Lower lobe of right lung (tissue), 2 donors: ENCODE measurements at regions not wholly inside any gene's neighbourhood (a gene's known extent, or its start where the extent isn't known, plus 50 kb on each side); places are given as distances from the start of the nearest gene placed in this dataset.

Experiments used
- ATAC-seq, 2 donors: fragments of 200-7000 bp; cut with Tn5 transposase; one replicate each; pipeline ENCODE4 v1.9.1; 2020 to 2022; ENCODE audit warnings: mild to moderate bottlenecking in 2 of 2, moderate library complexity in 2 of 2
- DNase-seq: peaks from one replicate; pipeline ENCODE4 v3.0.0-alpha.2; 2020
- H3K27ac ChIP-seq: fragments of 200-600 bp; one replicate; pipeline ENCODE4 v1.8.0; 2022
- H3K27me3 ChIP-seq: fragments of 200-600 bp; one replicate; pipeline ENCODE4 v1.8.0; 2022; ENCODE audit warnings: low read depth
- H3K36me3 ChIP-seq: fragments of 200-600 bp; one replicate; pipeline ENCODE4 v1.8.0; 2022; ENCODE audit warnings: mild to moderate bottlenecking
- H3K4me1 ChIP-seq: fragments of 200-600 bp; one replicate; pipeline ENCODE4 v1.8.0; 2022
- H3K4me3 ChIP-seq: fragments of 200-600 bp; one replicate; pipeline ENCODE4 v1.8.0; 2022; ENCODE audit warnings: mild to moderate bottlenecking
- H3K9me3 ChIP-seq: fragments of 200-600 bp; one replicate; pipeline ENCODE4 v1.8.0; 2022
- CTCF ChIP-seq: fragments of 200-600 bp; IDR thresholded peaks from one replicate; pipeline ENCODE4 v1.8.0; 2022; ENCODE audit warnings: antibody characterized with exemption, mild to moderate bottlenecking
- intact Hi-C: fragments of 100-400 bp; cut with DNase I; formaldehyde crosslinking; loops from one replicate; pipeline ENCODE4 v1.11.0; 2022
- donor health status: DM: no; HTN: yes; CAD: no; lungs with severe emphysema.

GRCh38 chr7:36044101-36044892 is 108.8 kb upstream of the EEPD1 start:
- intact Hi-C loops = no loop called here
- H3K36me3 ChIP-seq = no peaks in the 10 kb centered on the region
- no peaks in the 10 kb centered on the region for H3K27me3 ChIP-seq
- DNase-seq (no peak), ATAC-seq (no peak)
- no peak overlapping the region for H3K4me3 ChIP-seq
- peak overlapping the region; percentile 54 for H3K27ac ChIP-seq
- peaks cover 78% of the 10 kb centered on the region for H3K4me1 ChIP-seq
- no peaks in the 10 kb centered on the region for H3K9me3 ChIP-seq
- TF ChIP-seq CTCF = no peak

GRCh38 chr7:36045326-36045725 is 107.7 kb upstream of the EEPD1 start:
- Histone ChIP-seq H3K9me3 (no peaks in the 10 kb centered on the region), H3K36me3 (no peaks in the 10 kb centered on the region), H3K4me3 (no peak overlapping the region), H3K4me1 (peaks cover 67% of the 10 kb centered on the region), H3K27ac (peak overlapping the region; percentile 54), H3K27me3 (no peaks in the 10 kb centered on the region)
- ATAC-seq (peak; percentile 34 to 51), DNase-seq (no peak)
- no peak for TF ChIP-seq CTCF
- intact Hi-C loops = no loop called here

GRCh38 chr7:36045830-36046341 is 107.2 kb upstream of the EEPD1 start:
- ATAC-seq = no peak

GRCh38 chr7:36047091-36047658 is 105.9 kb upstream of the EEPD1 start:
- Histone ChIP-seq H3K27ac (no peak overlapping the region), H3K27me3 (no peaks in the 10 kb centered on the region), H3K4me3 (no peak overlapping the region), H3K9me3 (no peaks in the 10 kb centered on the region), H3K4me1 (peaks cover 61% of the 10 kb centered on the region), H3K36me3 (no peaks in the 10 kb centered on the region)
- DNase-seq (no peak), ATAC-seq (no peak)
- intact Hi-C loops = no loop called here
- no peak for TF ChIP-seq CTCF

More at GRCh38 chr7:36045830-36046341, 107.2 kb upstream of the EEPD1 start:
- H3K4me3 ChIP-seq = no peak overlapping the region
- no peaks in the 10 kb centered on the region for H3K27me3 ChIP-seq
- no peaks in the 10 kb centered on the region for H3K9me3 ChIP-seq
- intact Hi-C loops = no loop called here
- H3K36me3 ChIP-seq = no peaks in the 10 kb centered on the region
- peaks cover 66% of the 10 kb centered on the region for H3K4me1 ChIP-seq
- no peak for TF ChIP-seq CTCF
- H3K27ac ChIP-seq = peak overlapping the region; percentile 54
- no peak for DNase-seq

GRCh38 chr7:36048141-36048901 is 104.7 kb upstream of the EEPD1 start:
- H3K27ac ChIP-seq = no peak overlapping the region
- no peaks in the 10 kb centered on the region for H3K36me3 ChIP-seq
- DNase-seq = no peak
- intact Hi-C loops = no loop called here
- H3K4me3 ChIP-seq = no peak overlapping the region
- ATAC-seq = peak in 1 of 2 donors; percentile 25
- H3K4me1 ChIP-seq = peaks cover 51% of the 10 kb centered on the region
- H3K27me3 ChIP-seq = no peaks in the 10 kb centered on the region
- no peak for TF ChIP-seq CTCF
- H3K9me3 ChIP-seq = no peaks in the 10 kb centered on the region
